Trophoblast cell (in vitro differentiated cells and primary cell): ENCODE measurements at regions not wholly inside any gene's neighbourhood (a gene's known extent, or its start where the extent isn't known, plus 50 kb on each side); places are given as distances from the start of the nearest gene placed in this dataset.

ENCODE experiments used
- DNase-seq, 2 donors: peaks; one replicate each; pipeline ENCODE4 v3.0.0-alpha.2; 2016
- H2AFZ ChIP-seq: 2 replicates; pipeline ENCODE4 v1.6.1; 2013; ENCODE audit warnings: low read length, moderate library complexity, mild to moderate bottlenecking; ENCODE audit not compliant: insufficient read depth, poor library complexity
- H2AK5ac ChIP-seq: 2 replicates; pipeline ENCODE4 v1.6.1; 2013; ENCODE audit warnings: mild to moderate bottlenecking, low read length
- H2BK120ac ChIP-seq: 2 replicates; pipeline ENCODE4 v1.6.1; 2013; ENCODE audit warnings: low read length, mild to moderate bottlenecking, moderate library complexity; ENCODE audit not compliant: insufficient read depth, poor library complexity
- H2BK12ac ChIP-seq: 2 replicates; pipeline ENCODE4 v1.6.1; 2013; ENCODE audit warnings: mild to moderate bottlenecking, low read length, moderate library complexity
- H2BK5ac ChIP-seq: 2 replicates; pipeline ENCODE4 v1.6.1; 2013; ENCODE audit warnings: low read length, low read depth, moderate library complexity, mild to moderate bottlenecking; ENCODE audit not compliant: poor library complexity
- H3K14ac ChIP-seq: 2 replicates; pipeline ENCODE4 v1.6.1; 2013; ENCODE audit warnings: mild to moderate bottlenecking, low read length
- H3K18ac ChIP-seq: 2 replicates; pipeline ENCODE4 v1.6.1; 2013; ENCODE audit warnings: mild to moderate bottlenecking, low read length
- H3K23ac ChIP-seq: 2 replicates; pipeline ENCODE4 v1.6.1; 2013; ENCODE audit warnings: low read length
- H3K27ac ChIP-seq: 2 replicates; pipeline ENCODE4 v1.5.1; 2013; ENCODE audit warnings: low read depth, mild to moderate bottlenecking, inconsistent platforms, low read length, moderate library complexity
- H3K27me3 ChIP-seq: 2 replicates; pipeline ENCODE4 v1.6.1; 2013; ENCODE audit warnings: inconsistent platforms, mild to moderate bottlenecking, low read length, moderate library complexity; ENCODE audit not compliant: insufficient read depth
- H3K36me3 ChIP-seq, 2 experiments: 1 replicate in 1 of 2; 2 replicates in 1 of 2; pipeline ENCODE4 v1.6.1; 2013; ENCODE audit warnings: low read length in 2 of 2, mild to moderate bottlenecking in 2 of 2, moderate library complexity in 1 of 2; ENCODE audit not compliant: insufficient read depth in 2 of 2, control insufficient read depth in 1 of 2
- H3K4ac ChIP-seq: 2 replicates; pipeline ENCODE4 v1.6.1; 2013; ENCODE audit warnings: low read depth, mild to moderate bottlenecking, low read length, moderate library complexity
- H3K4me1 ChIP-seq, 2 experiments: 1 replicate in 1 of 2; 2 replicates in 1 of 2; pipeline ENCODE4 v1.6.1; 2013; ENCODE audit warnings: low read length in 2 of 2, mild to moderate bottlenecking in 2 of 2, moderate library complexity in 1 of 2; ENCODE audit not compliant: insufficient read depth in 2 of 2, control insufficient read depth in 1 of 2
- H3K4me2 ChIP-seq: 2 replicates; pipeline ENCODE4 v1.6.1; 2013; ENCODE audit warnings: inconsistent platforms, mild to moderate bottlenecking, low read length, moderate library complexity
- H3K4me3 ChIP-seq: 2 replicates; pipeline ENCODE4 v1.5.1; 2013; ENCODE audit warnings: mild to moderate bottlenecking, low read depth, low read length, inconsistent platforms
- H3K79me1 ChIP-seq: one replicate; pipeline ENCODE4 v1.6.1; 2013; ENCODE audit warnings: low read length
- H3K79me2 ChIP-seq: 2 replicates; pipeline ENCODE4 v1.6.1; 2013; ENCODE audit warnings: low read length, mild to moderate bottlenecking; ENCODE audit not compliant: control insufficient read depth, insufficient read depth, poor library complexity
- H3K9ac ChIP-seq: 2 replicates; pipeline ENCODE4 v1.6.1; 2013; ENCODE audit warnings: mild to moderate bottlenecking, low read length
- H3K9me3 ChIP-seq: 2 replicates; pipeline ENCODE4 v1.6.1; 2013; ENCODE audit warnings: low read depth, mild to moderate bottlenecking, control low read depth, inconsistent platforms, low read length; ENCODE audit not compliant: insufficient read depth
- H4K12ac ChIP-seq: 2 replicates; pipeline ENCODE4 v1.6.1; 2013; ENCODE audit warnings: low read depth, mild to moderate bottlenecking, low read length, moderate library complexity
- H4K8ac ChIP-seq: 2 replicates; pipeline ENCODE4 v1.6.1; 2013; ENCODE audit warnings: low read depth, mild to moderate bottlenecking, low read length, moderate library complexity
- H4K91ac ChIP-seq: one replicate; pipeline ENCODE4 v1.6.1; 2013; ENCODE audit warnings: low read depth, mild to moderate bottlenecking, low read length, moderate library complexity
- WGBS: extraction: QIAGEN DNeasy Blood & Tissue Kit; methylation state at CpG from one replicate; pipeline ENCODE4 v1.1.7; 2013; ENCODE audit warnings: missing lambda C conversion rate; ENCODE audit not compliant: insufficient read length, insufficient coverage; ENCODE audit errors: extremely low coverage; 5-methylcytosine and 5-hydroxymethylcytosine counted together

DNA sequence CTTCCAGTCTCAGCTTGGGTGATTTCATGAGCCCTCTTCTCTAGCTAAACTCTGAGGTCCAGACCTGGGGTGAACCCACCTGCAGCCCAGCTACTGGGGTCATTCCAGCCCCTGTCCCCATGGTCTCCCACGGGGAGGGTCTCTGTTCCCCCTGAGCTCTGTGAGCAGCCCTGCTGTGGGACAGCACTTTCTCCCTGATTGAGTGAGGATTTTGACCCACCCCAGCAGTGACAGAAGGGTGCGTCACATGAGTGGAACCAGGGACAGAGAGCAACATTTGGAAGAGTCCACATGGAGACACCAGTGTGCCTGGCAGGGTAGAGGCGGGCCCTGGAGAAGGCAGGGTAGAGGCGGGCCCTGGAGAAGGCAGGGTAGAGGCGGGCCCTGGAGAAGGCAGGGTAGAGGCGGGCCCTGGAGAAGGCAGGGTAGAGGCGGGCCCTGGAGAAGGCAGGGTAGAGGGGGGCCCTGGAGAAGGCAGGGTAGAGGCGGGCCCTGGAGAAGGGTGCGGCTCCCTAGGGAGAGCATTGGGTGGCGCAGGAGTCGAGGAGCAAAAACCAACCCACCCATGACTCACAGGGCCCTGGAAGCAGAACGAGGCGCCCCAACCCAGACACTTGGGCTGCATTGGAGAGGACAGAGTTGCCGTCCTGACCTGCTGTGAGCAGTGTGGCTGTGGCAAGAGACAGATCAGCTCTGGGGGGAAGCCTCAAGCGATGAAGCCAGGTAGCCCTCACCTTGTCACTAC is 227.7 kb upstream of the B3GAT1 start:
- Histone ChIP-seq H3K4me1 (peaks cover 16 to 18% of the 10 kb centered on the region in 2 experiments), H2BK120ac (no peak overlapping the region), H3K18ac (no peak overlapping the region), H3K4ac (no peak overlapping the region), H4K12ac (no peak overlapping the region), H3K4me3 (no peak overlapping the region), H2BK5ac (no peak overlapping the region), H3K36me3 (no peaks in the 10 kb centered on the region), H3K27ac (no peak overlapping the region), H3K23ac (no peak overlapping the region), H4K8ac (no peak overlapping the region), H3K9ac (no peak overlapping the region), H3K79me2 (no peaks in the 10 kb centered on the region), H3K27me3 (no peaks in the 10 kb centered on the region), H3K79me1 (peaks cover 7% of the 10 kb centered on the region), H3K4me2 (no peak overlapping the region), H2AFZ (no peak overlapping the region), H3K14ac (no peak overlapping the region), H3K9me3 (no peaks in the 10 kb centered on the region), H2AK5ac (no peak overlapping the region), H4K91ac (no peak overlapping the region), H2BK12ac (no peak overlapping the region)
- WGBS = no CpG with 5 or more reads among the region's 15 CpGs
- DNase-seq = no peak

DNA sequence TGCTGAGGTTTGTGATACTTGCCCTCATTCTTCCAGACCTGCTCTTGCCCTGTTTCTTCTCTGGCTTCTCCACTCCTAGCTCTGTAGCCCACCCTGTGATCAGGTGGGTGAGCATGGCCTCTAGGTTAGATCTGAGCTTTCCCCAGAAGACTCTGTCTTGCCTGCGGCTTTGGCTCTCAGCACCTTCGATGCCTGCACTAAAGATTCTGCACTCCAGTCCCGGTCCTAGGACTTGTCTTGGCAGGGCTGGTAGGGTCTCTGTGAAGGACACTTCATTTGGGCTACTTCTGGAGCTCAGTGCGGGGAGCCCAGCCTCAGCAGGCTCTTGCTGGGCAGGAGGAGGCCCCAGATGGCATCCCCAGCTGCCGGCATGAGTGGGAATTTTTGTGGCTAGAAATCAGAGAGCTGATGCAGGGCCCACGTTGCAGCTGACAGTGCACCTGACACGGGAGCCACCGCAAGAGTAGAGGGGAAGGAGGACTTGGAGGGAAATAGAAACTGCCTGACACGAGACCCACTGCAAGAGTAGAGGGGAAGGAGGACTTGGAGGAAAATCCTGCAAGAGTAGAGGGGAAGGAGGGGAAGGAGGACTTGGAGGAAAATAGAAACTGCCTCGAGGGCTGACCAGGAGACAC is 226.9 kb upstream of the B3GAT1 start:
- H3K27ac ChIP-seq = no peak overlapping the region
- no peaks in the 10 kb centered on the region for H3K36me3 ChIP-seq
- peaks cover 10 to 11% of the 10 kb centered on the region in 2 experiments for H3K4me1 ChIP-seq
- no peak overlapping the region for H3K4me3 ChIP-seq
- no peak overlapping the region for H4K12ac ChIP-seq
- H3K9ac ChIP-seq = no peak overlapping the region
- no peak overlapping the region for H2AFZ ChIP-seq
- no peaks in the 10 kb centered on the region for H3K27me3 ChIP-seq
- no peak overlapping the region for H2BK5ac ChIP-seq
- H4K8ac ChIP-seq = no peak overlapping the region
- no peak overlapping the region for H4K91ac ChIP-seq
- H3K9me3 ChIP-seq = no peaks in the 10 kb centered on the region
- no peak overlapping the region for H3K4ac ChIP-seq
- WGBS = no CpG with 5 or more reads among the region's 10 CpGs
- no peak overlapping the region for H3K18ac ChIP-seq
- no peak overlapping the region for H3K23ac ChIP-seq
- H3K79me2 ChIP-seq = no peaks in the 10 kb centered on the region
- H3K79me1 ChIP-seq = peaks cover 3% of the 10 kb centered on the region
- no peak overlapping the region for H3K4me2 ChIP-seq
- no peak overlapping the region for H2BK120ac ChIP-seq
- H3K14ac ChIP-seq = no peak overlapping the region
- H2BK12ac ChIP-seq = no peak overlapping the region
- H2AK5ac ChIP-seq = no peak overlapping the region
- DNase-seq = no peak

DNA sequence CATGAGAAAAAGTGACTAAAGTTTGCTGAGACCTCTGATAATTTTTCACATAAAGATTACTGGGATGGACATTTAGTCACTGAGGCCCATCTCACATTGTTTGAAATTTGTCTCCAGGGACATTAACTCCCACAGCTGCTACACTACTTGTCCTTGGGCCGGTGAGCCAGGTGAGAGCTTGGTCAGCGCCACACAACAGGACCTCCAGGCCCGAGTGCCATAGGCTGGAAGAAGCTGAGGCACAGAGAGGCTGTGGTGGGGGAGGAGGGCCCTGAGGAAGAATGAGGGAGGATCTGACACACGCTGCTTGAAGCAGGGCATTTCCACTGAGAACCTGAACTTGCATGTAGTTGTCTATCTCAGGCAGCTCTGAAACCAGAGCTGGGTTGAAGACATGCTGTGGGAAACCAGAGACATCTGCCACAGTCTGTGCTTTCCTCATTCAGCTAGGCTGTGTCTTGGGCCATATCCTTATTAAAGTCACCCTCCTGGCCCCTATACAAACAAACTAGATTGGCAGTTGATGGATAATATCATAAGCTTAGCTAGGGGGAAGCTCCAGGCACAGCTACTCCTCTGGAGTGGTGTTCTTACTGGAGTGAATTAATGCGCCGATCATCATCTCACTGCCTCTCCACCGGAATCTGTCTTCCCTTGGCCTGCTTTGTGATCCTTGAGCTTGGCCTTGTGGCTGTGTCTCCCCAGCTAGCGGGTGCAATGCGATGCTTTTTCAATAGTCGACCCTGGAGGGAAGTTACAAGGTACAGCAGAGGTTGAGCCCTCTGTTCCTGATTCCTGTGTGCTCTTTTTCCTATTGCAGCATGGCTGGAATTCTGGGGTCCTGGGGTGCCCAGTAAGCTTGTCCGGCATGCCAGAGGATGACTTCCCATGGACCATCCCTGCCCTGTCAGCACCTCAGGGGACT is 225.3 kb upstream of the B3GAT1 start:
- Histone ChIP-seq H3K4me2 (no peak overlapping the region), H2AFZ (no peak overlapping the region), H3K4me1 (no peaks in the 10 kb centered on the region), H3K27ac (no peak overlapping the region), H3K18ac (no peak overlapping the region), H3K9ac (no peak overlapping the region), H4K12ac (no peak overlapping the region), H3K9me3 (no peaks in the 10 kb centered on the region), H3K79me2 (no peaks in the 10 kb centered on the region), H2BK5ac (no peak overlapping the region), H3K27me3 (no peaks in the 10 kb centered on the region), H3K14ac (no peak overlapping the region), H4K91ac (no peak overlapping the region), H3K4me3 (no peak overlapping the region), H3K36me3 (no peaks in the 10 kb centered on the region), H3K4ac (no peak overlapping the region), H2BK120ac (no peak overlapping the region), H3K79me1 (no peaks in the 10 kb centered on the region), H3K23ac (no peak overlapping the region), H4K8ac (no peak overlapping the region), H2BK12ac (no peak overlapping the region), H2AK5ac (no peak overlapping the region)
- no CpG with 5 or more reads among the region's 11 CpGs for WGBS
- DNase-seq = no peak

DNA sequence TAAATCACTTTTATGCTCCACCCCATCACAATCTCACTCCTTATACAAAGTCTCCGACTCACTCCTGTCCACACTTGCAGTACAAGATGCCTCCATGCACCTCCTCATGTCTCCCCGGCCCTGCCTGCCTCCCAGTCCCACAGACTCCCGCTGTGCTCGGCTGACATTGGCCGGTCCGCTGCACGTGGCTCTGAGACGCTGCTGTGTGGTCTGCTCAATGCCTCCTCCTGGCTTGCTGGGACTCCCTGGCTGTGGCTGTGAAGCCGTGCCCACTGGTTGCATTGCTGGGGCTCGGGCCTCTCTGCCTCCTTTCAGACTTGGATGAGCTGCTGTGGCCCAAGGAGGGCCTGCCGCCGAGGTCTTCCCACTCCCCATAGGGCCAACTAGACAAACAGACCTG is 224.0 kb upstream of the B3GAT1 start:
- H2BK5ac ChIP-seq = no peak overlapping the region
- H3K4me2 ChIP-seq = no peak overlapping the region
- no peak overlapping the region for H2BK12ac ChIP-seq
- H3K27me3 ChIP-seq = no peaks in the 10 kb centered on the region
- no peak overlapping the region for H3K4ac ChIP-seq
- no peaks in the 10 kb centered on the region for H3K79me2 ChIP-seq
- no peak overlapping the region for H2AFZ ChIP-seq
- H3K23ac ChIP-seq = no peak overlapping the region
- H3K9me3 ChIP-seq = peaks cover 3% of the 10 kb centered on the region
- H4K12ac ChIP-seq = no peak overlapping the region
- no peak overlapping the region for H3K9ac ChIP-seq
- H3K36me3 ChIP-seq = no peaks in the 10 kb centered on the region
- no peak overlapping the region for H2BK120ac ChIP-seq
- no peak for DNase-seq
- H3K4me3 ChIP-seq = no peak overlapping the region
- no peak overlapping the region for H3K18ac ChIP-seq
- H3K27ac ChIP-seq = no peak overlapping the region
- no CpG with 5 or more reads among the region's 12 CpGs for WGBS
- no peaks in the 10 kb centered on the region for H3K79me1 ChIP-seq
- H2AK5ac ChIP-seq = peak overlapping the region; percentile 32
- H4K91ac ChIP-seq = no peak overlapping the region
- no peak overlapping the region for H4K8ac ChIP-seq
- H3K14ac ChIP-seq = no peak overlapping the region
- H3K4me1 ChIP-seq = no peaks in the 10 kb centered on the region
